ENCODE measurements at regions not wholly inside any gene's neighbourhood (a gene's known extent, or its start where the extent isn't known, plus 50 kb on each side); places are given as distances from the start of the nearest gene placed in this dataset.
A peak's percentile ranks its signal among the peaks of the same experiment; 100 is the strongest.
"Not testable (repeated sequence)": the region's sequence is repeated elsewhere in the genome, so short reads cannot be mapped to it uniquely, and the experiment has no call there.

GRCh38 chr2:163187119-163187518 lies 348.6 kb upstream of the KCNH7 start:
- no peak for DNase-seq (ENCODE audit: low spot score)

GRCh38 chr2:163185160-163185559 lies 346.6 kb upstream of the KCNH7 start:
- DNase-seq (ENCODE audit: low spot score): no peak

- peak; percentile 40 for DNase-seq (ENCODE audit: low spot score)
Observed at GRCh38 chr2:163182764-163183354, 344.3 kb upstream of the KCNH7 start.

GRCh38 chr2:163177592-163177991 lies 339.0 kb upstream of the KCNH7 start:
- DNase-seq (ENCODE audit: low spot score): no peak

GRCh38 chr2:163175294-163175693 lies 336.7 kb upstream of the KCNH7 start:
- DNase-seq (ENCODE audit: low spot score): no peak

GRCh38 chr2:163173591-163173990 lies 335.0 kb upstream of the KCNH7 start:
- DNase-seq (ENCODE audit: low spot score): no peak

GRCh38 chr2:163171786-163172530 lies 333.4 kb upstream of the KCNH7 start:
- no peak for DNase-seq (ENCODE audit: low spot score)

- DNase-seq (ENCODE audit: low spot score): peak; percentile 82
Observed at GRCh38 chr2:163157891-163158496, 319.4 kb upstream of the KCNH7 start.

GRCh38 chr2:163157411-163157810 lies 318.8 kb upstream of the KCNH7 start:
- no peak for DNase-seq (ENCODE audit: low spot score)

GRCh38 chr2:163155925-163156324 lies 317.4 kb upstream of the KCNH7 start:
- DNase-seq (ENCODE audit: low spot score): no peak

GRCh38 chr2:163155279-163155883 lies 316.8 kb upstream of the KCNH7 start:
- DNase-seq (ENCODE audit: low spot score): peak; percentile 55

- DNase-seq (ENCODE audit: low spot score): no peak
Observed at GRCh38 chr2:163142618-163143017, 304.1 kb upstream of the KCNH7 start.

GRCh38 chr2:163138947-163139346 lies 300.4 kb upstream of the KCNH7 start:
- DNase-seq (ENCODE audit: low spot score): no peak

GRCh38 chr2:163135256-163135655 lies 296.7 kb upstream of the KCNH7 start:
- no peak for DNase-seq (ENCODE audit: low spot score)

- no peak for DNase-seq (ENCODE audit: low spot score)
Observed at GRCh38 chr2:163133602-163134001, 295.0 kb upstream of the KCNH7 start.

GRCh38 chr2:163132850-163133249 lies 294.3 kb upstream of the KCNH7 start:
- DNase-seq (ENCODE audit: low spot score): peak; percentile 4

- not testable (repeated sequence) for DNase-seq (ENCODE audit: low spot score)
Observed at GRCh38 chr2:163132207-163132606, 293.6 kb upstream of the KCNH7 start.

GRCh38 chr2:163123526-163123925 lies 285.0 kb upstream of the KCNH7 start:
- DNase-seq (ENCODE audit: low spot score): no peak

GRCh38 chr2:163122257-163122656 lies 283.7 kb upstream of the KCNH7 start:
- no peak for DNase-seq (ENCODE audit: low spot score)

GRCh38 chr2:163121483-163121882 lies 282.9 kb upstream of the KCNH7 start:
- no peak for DNase-seq (ENCODE audit: low spot score)

- DNase-seq (ENCODE audit: low spot score): no peak
Observed at GRCh38 chr2:163119966-163120365, 281.4 kb upstream of the KCNH7 start.

GRCh38 chr2:163086940-163087339 lies 248.4 kb upstream of the KCNH7 start:
- DNase-seq (ENCODE audit: low spot score): no peak
